Right ventricle myocardium inferior (tissue), 1 donor: ENCODE measurements at regions not wholly inside any gene's neighbourhood (a gene's known extent, or its start where the extent isn't known, plus 50 kb on each side); places are given as distances from the start of the nearest gene placed in this dataset.

Experiments used
- ATAC-seq: fragments of 200-7000 bp; cut with Tn5 transposase; one replicate; pipeline ENCODE4 v1.9.1; 2020; ENCODE audit warnings: mild to moderate bottlenecking, moderate library complexity
- DNase-seq: peaks from one replicate; pipeline ENCODE4 v3.0.0; 2021; ENCODE audit errors: missing footprints
- intact Hi-C: fragments of 100-400 bp; cut with DNase I; formaldehyde crosslinking; loops from one replicate; pipeline ENCODE4 v1.11.0; 2022
- donor health status: DM: no; HTN: yes; CAD: no; lungs with severe emphysema.

DNA sequence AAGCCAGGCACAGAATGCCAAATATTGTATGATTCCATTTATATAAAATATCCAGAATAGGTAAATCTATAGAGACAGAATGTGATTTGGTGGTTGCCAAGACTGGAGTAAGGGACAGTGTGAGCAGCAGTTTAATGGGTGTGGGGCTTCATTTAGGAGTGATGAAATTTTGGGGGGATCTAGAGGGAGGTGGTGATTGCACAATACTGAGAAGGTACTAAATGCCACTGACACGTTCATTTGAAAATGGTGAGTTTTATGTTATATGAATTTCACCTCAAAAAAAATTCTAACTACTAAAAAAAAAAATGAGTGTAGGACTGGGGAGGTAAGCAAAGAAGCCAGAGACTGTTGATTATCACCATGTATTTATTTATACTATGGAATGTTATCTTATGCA lies 974.5 kb upstream of the ZEB2 start:
- DNase-seq (no peak), ATAC-seq (no peak)
- intact Hi-C loops, result no loop called here

DNA sequence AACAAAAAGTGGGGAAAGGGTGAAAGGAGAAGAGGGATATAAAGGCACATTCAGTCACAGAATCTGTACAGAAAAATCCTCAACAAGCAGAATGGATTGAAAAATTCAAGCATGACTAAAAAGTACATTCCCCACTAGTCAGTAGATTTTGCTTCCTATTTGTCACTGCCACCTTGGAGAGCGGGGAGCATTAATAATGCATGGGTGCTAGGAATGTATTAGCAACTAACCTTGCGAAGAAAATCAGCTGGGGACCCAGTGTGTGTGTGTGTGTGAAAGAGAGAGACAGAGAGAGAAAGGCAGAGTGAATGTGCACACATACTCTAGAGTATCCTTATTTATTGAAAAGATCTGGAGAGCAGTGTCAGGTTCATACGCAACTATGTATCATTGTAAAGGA lies 968.7 kb upstream of the ZEB2 start:
- intact Hi-C loops, result no loop called here
- no peak for DNase-seq
- ATAC-seq, result no peak

DNA sequence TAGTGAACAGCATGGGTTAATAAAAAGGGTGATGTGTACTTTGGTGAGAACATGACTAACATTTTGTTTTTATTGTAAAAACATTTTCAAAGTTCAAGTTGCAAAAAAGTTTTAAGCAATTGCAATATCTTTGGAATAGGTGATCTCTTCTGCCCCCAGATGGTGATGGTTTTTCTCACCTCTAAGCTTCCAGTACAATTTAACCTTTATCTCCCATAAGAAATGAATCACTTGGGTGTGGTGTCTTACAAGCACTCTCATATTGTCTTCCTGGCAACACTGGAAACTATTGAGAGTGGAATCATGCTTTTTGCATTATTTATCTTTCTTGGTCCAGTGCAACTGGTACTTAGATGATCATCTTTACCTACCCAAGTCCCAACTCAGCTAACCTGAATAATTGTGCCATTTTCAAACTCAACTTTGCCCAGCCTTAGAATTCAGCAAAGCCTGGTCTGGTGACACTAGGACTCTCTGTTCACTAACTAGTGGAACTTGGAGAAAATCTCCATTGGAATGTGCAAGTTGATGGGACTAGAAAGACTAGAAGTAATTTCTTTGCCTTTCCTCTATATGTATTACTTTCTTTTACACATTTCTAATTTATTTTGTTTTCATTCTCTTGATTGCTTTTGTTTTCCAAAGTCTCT lies 964.7 kb upstream of the ZEB2 start:
- DNase-seq, result no peak
- ATAC-seq, result no peak
- intact Hi-C loops, result no loop called here

DNA sequence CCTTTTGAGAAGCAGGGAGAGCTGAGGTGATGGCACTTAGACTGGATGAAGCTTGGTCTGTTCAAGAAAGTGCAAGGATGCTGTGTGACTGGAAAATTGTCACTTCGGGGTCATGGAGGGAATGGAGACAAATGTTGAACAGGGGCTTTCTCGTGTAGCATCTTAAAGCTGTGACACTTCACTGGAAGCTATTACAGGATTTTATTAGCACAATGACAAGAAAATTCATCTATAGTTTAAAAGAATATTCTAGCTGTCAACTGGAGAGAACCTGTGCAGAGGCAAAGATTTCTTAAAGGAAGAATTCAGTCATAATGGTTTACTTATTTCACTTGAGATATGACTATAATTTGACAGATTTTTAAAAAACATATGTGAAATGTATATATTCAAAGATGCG lies 963.9 kb upstream of the ZEB2 start:
- DNase-seq, result no peak

DNA sequence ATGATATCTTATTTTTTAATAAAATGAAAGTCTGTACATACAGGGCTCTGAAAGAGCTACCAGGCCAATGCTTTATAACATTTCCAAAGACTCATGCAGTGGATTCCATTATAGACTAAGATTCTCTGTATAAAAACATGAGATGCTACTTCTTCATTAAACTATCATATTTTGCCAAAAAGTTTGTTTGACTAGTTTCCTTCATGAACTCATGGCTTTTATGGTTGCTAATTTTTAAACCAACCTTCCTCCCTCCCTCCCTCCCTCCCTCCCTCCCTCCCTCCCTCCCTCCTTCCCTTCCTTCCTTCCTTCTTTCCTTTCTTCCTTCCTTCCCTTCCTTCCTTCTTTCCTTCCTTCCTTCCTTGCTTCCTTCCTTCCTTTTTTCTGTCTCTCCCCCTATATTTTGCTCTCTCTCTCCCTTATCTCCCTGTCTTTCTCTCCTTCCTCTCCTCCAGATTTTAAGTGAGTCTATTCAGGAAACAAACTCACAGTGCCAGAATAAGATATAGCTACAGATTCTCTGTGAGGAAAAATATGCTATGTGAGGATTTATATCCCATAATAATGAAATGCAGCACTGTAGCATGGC lies 961.5 kb upstream of the ZEB2 start:
- no peak for DNase-seq
- intact Hi-C loops, result no loop called here
- no peak for ATAC-seq

More for the DNA sequence above, 963.9 kb upstream of the ZEB2 start:
- no peak for ATAC-seq
- intact Hi-C loops, result no loop called here

DNA sequence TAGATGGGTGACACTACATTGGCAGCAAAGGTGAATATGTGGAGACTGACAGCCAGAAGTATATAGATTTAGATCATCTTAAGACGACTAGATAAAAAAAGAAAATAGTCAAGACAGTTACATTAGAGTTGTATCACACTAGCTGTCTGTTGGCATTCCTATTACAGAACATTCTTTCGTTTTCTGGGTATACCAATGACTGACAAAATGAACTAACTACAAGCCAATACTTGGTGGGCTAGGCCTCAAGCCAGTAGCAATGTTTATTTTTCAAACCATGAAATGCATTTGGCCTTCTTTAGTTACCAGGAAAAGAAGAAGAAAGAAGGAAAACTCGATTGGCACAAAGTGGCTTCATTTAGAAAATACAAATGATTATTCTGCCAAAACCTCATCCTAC lies 944.9 kb upstream of the ZEB2 start:
- no peak for ATAC-seq

DNA sequence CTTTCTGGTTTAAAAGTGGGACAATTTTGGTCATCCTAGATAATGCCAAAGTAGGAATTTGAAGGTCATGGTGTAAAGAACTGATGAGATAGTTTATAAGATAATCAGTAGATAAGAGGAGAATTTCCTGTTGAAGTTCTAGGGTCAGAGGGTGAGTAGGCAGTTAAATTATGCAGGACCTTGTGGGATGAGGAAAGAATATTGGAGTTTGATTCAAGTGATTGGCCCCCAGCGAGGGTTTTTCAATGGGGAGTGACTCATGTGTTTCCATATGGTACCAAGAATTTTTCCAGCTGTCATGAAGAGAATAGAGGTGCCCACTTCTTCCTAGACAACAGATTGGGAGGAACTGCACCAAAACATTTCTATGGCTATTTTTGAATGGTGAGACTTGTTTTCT lies 940.2 kb upstream of the ZEB2 start:
- no peak for ATAC-seq
- no peak for DNase-seq
- intact Hi-C loops, result no loop called here

More for the DNA sequence above, 944.9 kb upstream of the ZEB2 start:
- no peak for DNase-seq
- intact Hi-C loops, result no loop called here

DNA sequence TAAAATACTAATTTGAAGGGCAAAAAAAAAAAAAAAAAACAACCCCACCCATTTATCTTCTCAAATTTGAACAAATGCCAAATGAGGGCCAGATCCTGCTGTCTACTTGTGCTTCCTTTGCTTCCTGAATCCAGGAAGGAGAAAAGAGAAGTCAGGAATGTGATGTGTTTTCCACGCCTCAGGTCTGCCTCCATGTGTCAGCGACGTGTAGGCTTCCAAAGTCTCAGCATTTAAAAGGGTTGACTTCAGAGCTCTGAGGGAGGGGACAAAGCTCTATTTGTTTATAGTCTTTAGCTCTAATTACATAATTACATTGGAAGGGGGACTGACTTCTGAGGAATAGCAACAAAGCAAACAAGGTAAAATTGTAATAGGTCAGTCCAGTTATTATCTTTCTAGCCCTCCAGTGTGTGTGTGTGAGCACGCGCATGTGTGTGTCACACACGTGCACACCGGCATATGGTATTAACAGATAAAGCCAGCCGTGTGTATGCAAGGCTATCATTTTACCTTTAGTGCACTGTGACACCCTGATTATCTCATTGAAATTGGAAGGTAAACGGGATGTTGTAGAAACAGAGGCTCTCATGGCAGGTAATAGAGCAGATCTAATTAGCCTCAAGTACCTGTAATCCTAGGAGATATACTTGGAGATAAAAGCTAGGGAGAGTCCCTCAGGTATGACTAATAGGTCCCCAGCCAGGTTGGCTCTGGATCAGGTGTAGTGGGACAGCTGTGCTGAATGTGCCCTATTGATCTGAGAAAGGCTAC lies 911.4 kb upstream of the ZEB2 start:
- DNase-seq, result no peak
- intact Hi-C loops, result no loop called here
- ATAC-seq, result no peak

DNA sequence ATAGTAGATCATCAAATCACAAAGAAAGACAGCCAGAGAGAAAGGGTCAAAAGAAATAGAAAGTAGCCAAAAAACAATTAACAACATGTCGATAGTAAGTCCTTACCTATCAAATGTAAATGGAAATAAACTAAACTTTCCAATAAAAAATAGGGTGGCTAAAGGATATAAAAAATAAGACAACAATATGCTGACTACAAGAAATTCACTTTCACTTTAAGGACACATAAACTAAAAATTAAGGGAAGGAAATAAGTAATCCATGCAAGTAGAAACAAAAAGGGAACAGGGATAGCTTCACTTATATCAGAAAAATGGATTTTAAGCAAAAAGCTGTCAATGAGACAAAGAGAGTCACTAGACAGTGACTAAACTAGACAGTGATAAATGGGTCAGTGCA lies 903.9 kb upstream of the ZEB2 start:
- DNase-seq, result no peak
- intact Hi-C loops, result no loop called here
- ATAC-seq, result no peak

DNA sequence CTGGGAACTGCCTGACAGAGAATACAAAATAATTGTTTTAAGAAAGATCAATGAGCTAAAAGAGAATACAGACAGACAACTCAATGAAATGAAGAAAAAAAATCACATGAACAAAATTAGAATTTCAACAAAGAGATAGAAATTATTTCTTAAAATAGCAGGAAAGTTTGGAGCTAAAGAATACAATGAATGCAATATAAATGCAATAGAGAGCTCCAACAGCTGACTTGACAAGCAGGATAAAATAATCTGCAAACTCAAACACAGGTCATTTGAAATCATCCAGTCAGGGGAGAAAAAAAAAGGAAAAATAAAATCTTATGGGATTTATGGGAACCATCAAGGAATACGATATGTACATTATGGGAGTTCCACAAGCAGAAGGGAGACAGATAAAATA lies 902.7 kb upstream of the ZEB2 start:
- DNase-seq (no peak), ATAC-seq (no peak)

DNA sequence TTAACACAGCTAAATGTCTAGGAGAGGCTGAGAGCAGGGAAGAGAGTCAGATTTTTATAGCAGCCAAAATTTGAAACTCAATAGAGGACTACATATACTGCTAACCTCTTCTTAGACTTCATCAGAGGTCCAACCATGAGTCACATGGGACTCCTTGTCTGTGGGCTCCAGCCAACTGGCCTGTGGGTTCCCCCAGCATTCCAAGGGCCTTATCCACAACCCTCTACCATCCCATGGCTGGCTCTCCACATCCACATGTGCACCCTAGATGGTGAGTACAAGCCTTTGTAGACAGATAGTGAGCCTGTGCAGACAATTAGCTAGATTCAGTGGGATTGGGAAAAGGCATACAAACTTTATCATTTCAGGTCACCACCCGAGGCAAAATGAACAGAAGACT lies 901.9 kb upstream of the ZEB2 start:
- no peak for DNase-seq
- no peak for ATAC-seq
- intact Hi-C loops, result no loop called here

More for the DNA sequence above, 902.7 kb upstream of the ZEB2 start:
- intact Hi-C loops, result no loop called here

DNA sequence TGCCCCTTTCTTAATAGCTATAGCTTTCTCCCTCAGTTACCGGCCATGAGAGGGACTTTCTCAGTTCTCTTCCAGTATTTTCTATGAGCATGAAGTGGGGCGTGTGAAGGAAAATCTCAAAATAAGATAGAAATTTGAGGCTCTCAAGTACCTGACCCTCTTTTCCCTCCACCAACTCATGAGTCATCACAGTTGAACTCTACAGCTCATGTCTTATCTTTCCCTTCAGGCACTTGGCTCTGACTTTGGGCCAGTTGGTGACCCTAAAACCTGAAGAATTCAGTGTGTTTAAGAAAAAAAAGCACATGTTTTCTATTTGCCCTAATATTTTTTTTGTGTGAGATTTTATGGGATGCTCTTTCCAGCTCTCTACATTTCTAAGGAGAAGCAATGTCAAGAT lies 896.7 kb upstream of the ZEB2 start:
- DNase-seq, result no peak
- ATAC-seq, result no peak
- intact Hi-C loops, result no loop called here

DNA sequence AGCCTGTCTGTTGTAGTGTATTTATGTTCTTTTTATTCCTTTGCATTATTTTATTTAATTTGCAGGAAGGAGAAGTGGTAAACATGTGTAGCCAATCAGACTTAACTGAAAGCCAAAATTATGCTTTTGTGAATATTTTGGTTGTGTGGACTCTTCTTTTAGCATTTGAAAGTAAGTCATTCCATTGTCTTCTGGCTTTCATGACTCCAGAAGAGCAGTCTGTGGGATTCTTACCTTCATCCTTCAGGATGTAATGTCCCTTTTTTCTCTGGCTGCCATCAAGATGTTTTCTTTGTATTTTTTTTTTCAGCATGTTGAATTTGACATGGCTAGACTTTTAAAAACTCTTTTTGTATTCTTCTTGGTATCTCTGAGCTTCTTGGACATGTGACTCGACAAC lies 895.2 kb upstream of the ZEB2 start:
- DNase-seq (no peak), ATAC-seq (no peak)
- intact Hi-C loops, result no loop called here

DNA sequence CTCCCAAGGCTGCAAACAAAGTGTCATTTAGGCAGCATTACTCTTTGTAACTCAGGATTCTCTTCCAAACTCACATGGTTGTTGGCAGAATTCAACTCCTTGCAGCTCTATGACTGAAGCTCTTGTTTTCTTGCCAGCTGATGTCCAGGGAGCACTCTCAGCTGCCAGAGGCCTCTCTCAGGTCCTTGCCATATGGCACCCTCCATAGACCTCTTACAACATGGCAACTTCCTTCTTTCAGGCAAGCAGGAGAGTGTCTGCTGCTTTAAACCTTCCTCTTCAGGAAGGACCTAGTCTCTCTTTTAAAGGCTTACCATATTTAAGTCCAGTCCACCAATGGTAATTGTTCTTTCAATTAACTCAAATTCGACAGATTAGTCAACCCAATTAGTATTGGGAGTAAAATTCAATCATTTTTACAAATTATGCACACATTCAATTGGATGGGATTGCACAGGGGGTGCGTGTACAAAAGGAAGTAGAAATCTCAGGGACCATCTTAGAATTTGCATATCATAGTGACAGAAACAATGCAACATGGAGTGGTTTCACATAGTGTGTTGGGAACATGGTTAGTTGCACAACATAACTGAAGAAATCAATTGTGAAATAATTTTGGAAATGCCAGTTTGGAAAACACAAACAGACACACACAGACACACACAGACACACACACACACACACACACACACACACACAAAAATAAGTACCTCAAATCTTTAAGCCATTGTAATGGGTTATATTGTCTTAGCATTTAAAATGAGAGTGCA lies 893.5 kb upstream of the ZEB2 start:
- intact Hi-C loops, result no loop called here
- DNase-seq, result no peak
- no peak for ATAC-seq

DNA sequence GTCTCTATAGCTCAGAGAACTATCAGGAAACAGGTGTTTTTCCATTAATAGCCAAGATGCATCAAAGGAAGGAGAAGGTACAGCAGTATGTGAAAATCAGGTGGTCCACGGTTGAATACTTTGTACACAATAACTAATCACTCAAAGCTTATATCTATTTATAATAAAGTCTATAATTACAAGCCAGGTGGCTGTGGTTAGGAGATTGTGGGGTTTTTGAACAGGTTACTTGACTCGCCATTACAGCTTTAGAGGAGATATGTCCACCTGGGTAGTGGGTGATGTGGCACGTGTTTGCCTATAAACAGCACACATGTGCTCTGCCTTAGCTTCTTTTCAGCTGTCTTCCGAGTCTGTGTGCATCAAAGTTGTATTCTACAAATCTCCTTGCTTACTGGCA lies 892.2 kb upstream of the ZEB2 start:
- intact Hi-C loops, result no loop called here
- ATAC-seq, result no peak
- no peak for DNase-seq

DNA sequence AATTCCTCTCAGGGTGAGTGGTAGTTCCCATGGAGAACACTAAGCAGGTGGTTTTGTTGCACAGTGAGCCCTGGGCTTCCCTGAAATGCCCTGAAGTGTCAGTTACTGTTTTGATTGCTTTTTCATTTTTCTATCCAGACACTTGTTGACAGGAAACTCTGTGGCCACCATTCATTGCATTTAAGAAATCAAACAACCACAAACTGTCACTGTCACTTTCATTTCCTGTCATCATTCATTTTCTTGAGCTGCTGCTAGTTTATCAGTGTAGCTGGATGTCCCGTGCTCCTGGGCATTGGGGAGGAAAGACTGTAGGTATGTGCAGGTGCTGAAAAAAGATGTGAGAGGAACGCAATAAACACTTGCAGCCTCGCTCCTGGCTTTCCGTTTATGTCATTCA lies 891.6 kb upstream of the ZEB2 start:
- ATAC-seq (no peak), DNase-seq (no peak)
- intact Hi-C loops, result no loop called here

DNA sequence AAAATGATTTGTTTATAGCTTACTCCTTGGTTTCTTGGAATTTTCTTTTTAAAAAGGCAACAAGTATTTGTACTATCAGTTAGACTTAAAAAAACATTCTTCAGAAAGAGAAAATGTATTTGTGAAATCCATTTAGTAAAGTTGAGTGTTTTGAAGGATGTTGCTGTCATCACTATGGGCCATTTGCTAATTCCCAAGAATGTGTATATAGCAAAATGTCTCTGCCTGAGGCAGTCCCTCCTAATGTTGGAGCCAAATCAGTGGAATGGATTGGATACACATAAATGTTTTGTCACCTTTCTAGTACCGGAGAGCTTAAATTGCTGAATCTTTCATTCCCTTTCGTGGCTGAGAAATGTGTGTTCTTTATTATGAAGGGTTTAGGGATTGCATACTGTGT lies 890.2 kb upstream of the ZEB2 start:
- ATAC-seq (no peak), DNase-seq (no peak)
- intact Hi-C loops, result no loop called here

DNA sequence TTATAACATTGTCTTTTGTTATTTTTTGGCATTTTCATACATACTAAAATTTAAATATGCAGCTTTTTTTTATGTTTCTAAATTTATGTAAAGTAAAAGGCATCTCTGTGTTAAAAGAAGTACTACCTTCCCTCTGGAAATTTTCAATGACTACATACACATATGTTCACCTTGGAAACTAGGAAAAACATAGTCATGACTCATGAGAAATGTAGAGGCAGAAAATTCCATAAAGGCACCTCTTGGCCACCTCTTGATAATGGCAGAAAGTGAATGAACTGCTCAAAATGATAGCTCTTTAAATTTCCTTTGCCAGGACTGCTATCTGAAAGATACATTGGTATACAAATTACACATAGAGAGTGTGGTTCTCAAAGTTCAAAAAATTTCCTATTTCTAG lies 889.1 kb upstream of the ZEB2 start:
- no peak for DNase-seq
- no peak for ATAC-seq
- intact Hi-C loops, result no loop called here

DNA sequence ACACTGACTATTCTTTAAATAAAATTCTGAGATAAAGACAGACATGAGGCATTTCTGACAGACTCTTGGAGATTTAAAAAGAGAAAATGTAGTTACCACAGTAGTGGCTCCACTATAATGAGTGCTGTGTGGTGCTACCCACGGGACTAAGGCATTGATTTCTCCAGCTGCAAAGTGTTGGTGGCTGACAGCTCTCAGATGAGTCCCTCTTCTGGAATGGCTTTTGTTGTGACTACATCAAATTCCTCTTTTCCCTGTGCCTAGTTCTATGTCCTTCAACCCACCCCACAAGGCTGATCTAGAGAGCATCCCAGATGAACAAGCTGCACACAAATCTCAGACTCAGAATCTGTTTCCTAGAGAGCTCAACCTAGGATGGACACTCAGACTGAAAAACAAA lies 884.8 kb upstream of the ZEB2 start:
- intact Hi-C loops, result no loop called here
- DNase-seq, result no peak
- ATAC-seq, result no peak
